Glutamatergic neuron (in vitro differentiated cells): ENCODE measurements at regions not wholly inside any gene's neighbourhood (a gene's known extent, or its start where the extent isn't known, plus 50 kb on each side); places are given as distances from the start of the nearest gene placed in this dataset.
"Not testable (repeated sequence)": the region's sequence is repeated elsewhere in the genome, so short reads cannot be mapped to it uniquely, and the experiment has no call there.

Source experiments
- DNase-seq: peaks from one replicate; pipeline ENCODE4 v3.0.0; 2022
- H3K27ac Mint-ChIP-seq: one replicate; pipeline ENCODE4 v1.8.0; 2020; ENCODE audit warnings: mild to moderate bottlenecking, mixed read lengths, inconsistent platforms; ENCODE audit not compliant: unreplicated experiment
- H3K27me3 Mint-ChIP-seq: one replicate; pipeline ENCODE4 v1.8.0; 2020; ENCODE audit warnings: mild to moderate bottlenecking, moderate library complexity, mixed read lengths, inconsistent platforms; ENCODE audit not compliant: unreplicated experiment
- H3K36me3 Mint-ChIP-seq: one replicate; pipeline ENCODE4 v1.8.0; 2020; ENCODE audit warnings: mild to moderate bottlenecking, mixed read lengths, inconsistent platforms; ENCODE audit not compliant: unreplicated experiment
- H3K4me1 Mint-ChIP-seq: one replicate; pipeline ENCODE4 v1.8.0; 2020; ENCODE audit warnings: mild to moderate bottlenecking, low read depth, mixed read lengths, inconsistent platforms; ENCODE audit not compliant: unreplicated experiment
- H3K4me3 Mint-ChIP-seq: one replicate; pipeline ENCODE4 v1.8.0; 2020; ENCODE audit warnings: mild to moderate bottlenecking, mixed read lengths, inconsistent platforms; ENCODE audit not compliant: unreplicated experiment
- H3K9me3 Mint-ChIP-seq: one replicate; pipeline ENCODE4 v1.8.0; 2020; ENCODE audit warnings: mild to moderate bottlenecking, moderate library complexity, mixed read lengths, inconsistent platforms; ENCODE audit not compliant: unreplicated experiment
- CTCF ChIP-seq: fragments of 200-600 bp; sonication (generic); IDR thresholded peaks from one replicate; pipeline ENCODE4 v1.5.0; 2021; ENCODE audit not compliant: partially characterized antibody, unreplicated experiment

- Mint-ChIP-seq H3K27ac (no peak overlapping the region), H3K9me3 (no peaks in the 10 kb centered on the region), H3K4me1 (no peaks in the 10 kb centered on the region), H3K4me3 (no peak overlapping the region), H3K27me3 (no peaks in the 10 kb centered on the region), H3K36me3 (no peaks in the 10 kb centered on the region)
- DNase-seq, result no peak
- no peak for TF ChIP-seq CTCF
These were observed 106.7 kb downstream of the ZIC4 start for GRCh38 chr3:147299656-147300055.

GRCh38 chr3:147298511-147298982, 107.8 kb downstream of the ZIC4 start:
- DNase-seq, result no peak
- TF ChIP-seq CTCF, result no peak
- H3K27me3 Mint-ChIP-seq, result no peaks in the 10 kb centered on the region
- H3K9me3 Mint-ChIP-seq, result no peaks in the 10 kb centered on the region
- H3K4me1 Mint-ChIP-seq, result no peaks in the 10 kb centered on the region
- no peaks in the 10 kb centered on the region for H3K36me3 Mint-ChIP-seq
- no peak overlapping the region for H3K4me3 Mint-ChIP-seq
- H3K27ac Mint-ChIP-seq, result no peak overlapping the region

GRCh38 chr3:147297761-147298350, 108.5 kb downstream of the ZIC4 start:
- H3K27me3 Mint-ChIP-seq, result no peaks in the 10 kb centered on the region
- no peaks in the 10 kb centered on the region for H3K9me3 Mint-ChIP-seq
- TF ChIP-seq CTCF, result no peak
- H3K4me3 Mint-ChIP-seq, result no peak overlapping the region
- H3K4me1 Mint-ChIP-seq, result no peaks in the 10 kb centered on the region
- H3K27ac Mint-ChIP-seq, result no peak overlapping the region
- H3K36me3 Mint-ChIP-seq, result no peaks in the 10 kb centered on the region
- DNase-seq, result no peak

GRCh38 chr3:147287370-147287769, 119.0 kb downstream of the ZIC4 start:
- H3K9me3 Mint-ChIP-seq, H3K4me3 Mint-ChIP-seq, DNase-seq, H3K27me3 Mint-ChIP-seq, H3K4me1 Mint-ChIP-seq, H3K27ac Mint-ChIP-seq, H3K36me3 Mint-ChIP-seq: not testable (repeated sequence)

GRCh38 chr3:147269907-147270306, 136.4 kb downstream of the ZIC4 start:
- Mint-ChIP-seq H3K4me3 (no peak overlapping the region), H3K27ac (no peak overlapping the region), H3K36me3 (no peaks in the 10 kb centered on the region), H3K4me1 (no peaks in the 10 kb centered on the region), H3K27me3 (no peaks in the 10 kb centered on the region), H3K9me3 (no peaks in the 10 kb centered on the region)
- TF ChIP-seq CTCF, result no peak
- no peak for DNase-seq
